SK-N-SH (cell line): ENCODE measurements at regions not wholly inside any gene's neighbourhood (a gene's known extent, or its start where the extent isn't known, plus 50 kb on each side); places are given as distances from the start of the nearest gene placed in this dataset.

Experiments
- ELF1 ChIP-seq: IDR thresholded peaks from 2 replicates; pipeline ENCODE4 v1.4.0; 2012
- EP300 ChIP-seq, 2 experiments: IDR thresholded peaks; 2 replicates each; pipeline versions ENCODE4 v1.4.0 to v1.6.1; 2012; ENCODE audit warnings: borderline replicate concordance in 1 of 2, low read depth in 1 of 2, low read length in 1 of 2
- EZH2phosphoT487 ChIP-seq: fragments of 200-600 bp; sonication (generic); IDR thresholded peaks from 2 replicates; pipeline ENCODE4 v1.6.1; 2017; ENCODE audit warnings: low read depth, mixed run types, mild to moderate bottlenecking, antibody characterized with exemption, moderate library complexity, borderline replicate concordance
- GABPA ChIP-seq: IDR thresholded peaks from 2 replicates; pipeline ENCODE4 v1.4.0; 2012; ENCODE audit warnings: low read depth, mild to moderate bottlenecking
- NFIC ChIP-seq: IDR thresholded peaks from 2 replicates; pipeline ENCODE4 v1.4.0; 2012; ENCODE audit warnings: borderline replicate concordance
- RCOR1 ChIP-seq: fragments of 150-350 bp; IDR thresholded peaks from 2 replicates; pipeline ENCODE4 v1.6.1; 2017; ENCODE audit warnings: antibody characterized with exemption, low read length
- RFX5 ChIP-seq: IDR thresholded peaks from 2 replicates; pipeline ENCODE4 v1.6.1; 2012; ENCODE audit warnings: mild to moderate bottlenecking, improper control_type of control experiment, low read length
- USF1 ChIP-seq: IDR thresholded peaks from 2 replicates; pipeline ENCODE4 v1.4.0; 2012; ENCODE audit warnings: low read depth, borderline replicate concordance
- YY1 ChIP-seq: IDR thresholded peaks from 2 replicates; pipeline ENCODE4 v1.4.0; 2012; ENCODE audit warnings: low read depth, mild to moderate bottlenecking
- TF ChIP-seq, protein P1 (sequence below): fragments of 200-600 bp; sonication (generic); IDR thresholded peaks from 2 replicates; pipeline ENCODE4 v1.6.1; 2017; ENCODE audit warnings: antibody characterized with exemption, mild to moderate bottlenecking, moderate library complexity

DNA sequence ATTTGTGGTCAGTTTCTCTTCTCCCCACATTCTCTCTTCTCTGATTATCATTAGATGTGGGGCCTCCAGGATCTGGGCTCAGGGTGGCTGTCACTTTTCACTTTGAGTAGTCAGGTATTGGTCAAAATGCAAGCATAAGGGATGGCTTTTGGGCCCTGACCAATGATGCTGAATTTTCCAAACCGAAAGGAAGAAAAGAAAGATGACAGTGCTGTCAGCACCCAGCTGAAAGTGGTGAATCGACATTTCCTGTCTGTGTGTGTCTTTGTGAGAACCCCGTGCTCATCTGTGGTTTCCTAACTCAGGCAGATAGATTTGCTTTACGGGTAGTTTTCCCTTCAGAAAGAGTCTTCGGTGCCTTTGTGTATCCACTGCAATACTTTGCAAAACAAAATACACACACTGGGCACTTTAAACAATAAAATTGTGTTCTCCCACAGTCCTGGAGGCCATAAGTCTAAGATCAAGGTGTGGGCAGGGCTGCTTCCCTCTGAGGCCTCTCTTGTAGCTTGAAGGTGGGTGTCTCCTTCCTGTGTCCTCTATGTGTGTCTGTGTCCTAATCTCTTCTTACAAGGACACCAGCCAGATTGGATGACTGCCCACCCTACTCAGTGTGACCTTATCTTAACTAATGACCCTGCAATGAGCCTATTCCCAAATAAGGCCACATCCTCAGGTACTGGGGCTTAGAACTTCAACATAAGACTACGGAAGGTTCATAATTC lies 274.8 kb upstream of the AJAP1 start:
- TF ChIP-seq RFX5 = no peak
- TF ChIP-seq, protein P1, sequence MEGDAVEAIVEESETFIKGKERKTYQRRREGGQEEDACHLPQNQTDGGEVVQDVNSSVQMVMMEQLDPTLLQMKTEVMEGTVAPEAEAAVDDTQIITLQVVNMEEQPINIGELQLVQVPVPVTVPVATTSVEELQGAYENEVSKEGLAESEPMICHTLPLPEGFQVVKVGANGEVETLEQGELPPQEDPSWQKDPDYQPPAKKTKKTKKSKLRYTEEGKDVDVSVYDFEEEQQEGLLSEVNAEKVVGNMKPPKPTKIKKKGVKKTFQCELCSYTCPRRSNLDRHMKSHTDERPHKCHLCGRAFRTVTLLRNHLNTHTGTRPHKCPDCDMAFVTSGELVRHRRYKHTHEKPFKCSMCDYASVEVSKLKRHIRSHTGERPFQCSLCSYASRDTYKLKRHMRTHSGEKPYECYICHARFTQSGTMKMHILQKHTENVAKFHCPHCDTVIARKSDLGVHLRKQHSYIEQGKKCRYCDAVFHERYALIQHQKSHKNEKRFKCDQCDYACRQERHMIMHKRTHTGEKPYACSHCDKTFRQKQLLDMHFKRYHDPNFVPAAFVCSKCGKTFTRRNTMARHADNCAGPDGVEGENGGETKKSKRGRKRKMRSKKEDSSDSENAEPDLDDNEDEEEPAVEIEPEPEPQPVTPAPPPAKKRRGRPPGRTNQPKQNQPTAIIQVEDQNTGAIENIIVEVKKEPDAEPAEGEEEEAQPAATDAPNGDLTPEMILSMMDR = no peak
- no peak for TF ChIP-seq EZH2phosphoT487
- TF ChIP-seq YY1 = no peak
- TF ChIP-seq EP300 (IDR thresholded peaks at IDR 0.05; ENCODE audit: borderline replicate concordance in 1 of 2, low read depth in 1 of 2, low read length in 1 of 2) = no peak
- TF ChIP-seq NFIC = no peak
- TF ChIP-seq RCOR1 = no peak
- TF ChIP-seq USF1 = no peak
- TF ChIP-seq GABPA = no peak
- TF ChIP-seq ELF1 = no peak
